WTC11 (cell line): ENCODE measurements at regions not wholly inside any gene's neighbourhood (a gene's known extent, or its start where the extent isn't known, plus 50 kb on each side); places are given as distances from the start of the nearest gene placed in this dataset.

Experiments used
- MXD4 ChIP-seq: fragments of 250-450 bp; sonication (Bioruptor Pico); IDR thresholded peaks from 2 replicates; pipeline ENCODE4 v1.8.0; 2021; ENCODE audit warnings: mild to moderate bottlenecking, moderate library complexity, borderline replicate concordance
- TF ChIP-seq, protein P1 (sequence below): fragments of 200-600 bp; IDR thresholded peaks from 2 replicates; pipeline ENCODE4 v1.8.0; 2022; ENCODE audit warnings: antibody characterized with exemption

DNA sequence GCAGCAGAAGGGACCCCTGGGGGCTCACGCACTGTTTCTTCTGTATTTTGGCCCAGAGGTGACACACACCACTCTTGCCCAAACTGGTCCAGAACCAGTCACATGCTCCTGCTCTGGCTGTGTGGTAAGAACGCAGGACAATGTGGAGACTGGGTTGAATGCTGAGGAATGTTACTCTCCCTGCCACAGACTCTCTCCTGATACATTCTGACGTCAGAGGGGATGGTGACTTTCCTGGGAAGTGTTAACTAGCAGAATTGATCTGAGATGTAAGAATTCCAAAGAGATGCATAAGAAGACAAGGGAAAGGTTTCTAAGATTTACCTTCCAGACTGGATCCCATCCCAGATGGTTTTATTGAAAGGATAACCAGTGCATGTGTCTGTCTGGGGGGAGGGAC is 100.8 kb downstream of the ASB1 start:
- TF ChIP-seq, protein P1, sequence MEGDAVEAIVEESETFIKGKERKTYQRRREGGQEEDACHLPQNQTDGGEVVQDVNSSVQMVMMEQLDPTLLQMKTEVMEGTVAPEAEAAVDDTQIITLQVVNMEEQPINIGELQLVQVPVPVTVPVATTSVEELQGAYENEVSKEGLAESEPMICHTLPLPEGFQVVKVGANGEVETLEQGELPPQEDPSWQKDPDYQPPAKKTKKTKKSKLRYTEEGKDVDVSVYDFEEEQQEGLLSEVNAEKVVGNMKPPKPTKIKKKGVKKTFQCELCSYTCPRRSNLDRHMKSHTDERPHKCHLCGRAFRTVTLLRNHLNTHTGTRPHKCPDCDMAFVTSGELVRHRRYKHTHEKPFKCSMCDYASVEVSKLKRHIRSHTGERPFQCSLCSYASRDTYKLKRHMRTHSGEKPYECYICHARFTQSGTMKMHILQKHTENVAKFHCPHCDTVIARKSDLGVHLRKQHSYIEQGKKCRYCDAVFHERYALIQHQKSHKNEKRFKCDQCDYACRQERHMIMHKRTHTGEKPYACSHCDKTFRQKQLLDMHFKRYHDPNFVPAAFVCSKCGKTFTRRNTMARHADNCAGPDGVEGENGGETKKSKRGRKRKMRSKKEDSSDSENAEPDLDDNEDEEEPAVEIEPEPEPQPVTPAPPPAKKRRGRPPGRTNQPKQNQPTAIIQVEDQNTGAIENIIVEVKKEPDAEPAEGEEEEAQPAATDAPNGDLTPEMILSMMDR, result no peak
- no peak for TF ChIP-seq MXD4 (CRISPR knock-in tag)
